Lower lobe of right lung (tissue), 2 donors: ENCODE measurements at regions not wholly inside any gene's neighbourhood (a gene's known extent, or its start where the extent isn't known, plus 50 kb on each side); places are given as distances from the start of the nearest gene placed in this dataset.

ENCODE experiments used
- ATAC-seq, 2 donors: fragments of 200-7000 bp; cut with Tn5 transposase; one replicate each; pipeline ENCODE4 v1.9.1; 2020 to 2022; ENCODE audit warnings: mild to moderate bottlenecking in 2 of 2, moderate library complexity in 2 of 2
- DNase-seq: peaks from one replicate; pipeline ENCODE4 v3.0.0-alpha.2; 2020
- H3K27ac ChIP-seq: fragments of 200-600 bp; one replicate; pipeline ENCODE4 v1.8.0; 2022
- H3K27me3 ChIP-seq: fragments of 200-600 bp; one replicate; pipeline ENCODE4 v1.8.0; 2022; ENCODE audit warnings: low read depth
- H3K36me3 ChIP-seq: fragments of 200-600 bp; one replicate; pipeline ENCODE4 v1.8.0; 2022; ENCODE audit warnings: mild to moderate bottlenecking
- H3K4me1 ChIP-seq: fragments of 200-600 bp; one replicate; pipeline ENCODE4 v1.8.0; 2022
- H3K4me3 ChIP-seq: fragments of 200-600 bp; one replicate; pipeline ENCODE4 v1.8.0; 2022; ENCODE audit warnings: mild to moderate bottlenecking
- H3K9me3 ChIP-seq: fragments of 200-600 bp; one replicate; pipeline ENCODE4 v1.8.0; 2022
- intact Hi-C: fragments of 100-400 bp; cut with DNase I; formaldehyde crosslinking; loops from one replicate; pipeline ENCODE4 v1.11.0; 2022
- TF ChIP-seq, protein P1 (sequence below): fragments of 200-600 bp; IDR thresholded peaks from one replicate; pipeline ENCODE4 v1.8.0; 2022; ENCODE audit warnings: antibody characterized with exemption, mild to moderate bottlenecking
- donor health status: DM: no; HTN: yes; CAD: no; lungs with severe emphysema.

- TF ChIP-seq, protein P1, sequence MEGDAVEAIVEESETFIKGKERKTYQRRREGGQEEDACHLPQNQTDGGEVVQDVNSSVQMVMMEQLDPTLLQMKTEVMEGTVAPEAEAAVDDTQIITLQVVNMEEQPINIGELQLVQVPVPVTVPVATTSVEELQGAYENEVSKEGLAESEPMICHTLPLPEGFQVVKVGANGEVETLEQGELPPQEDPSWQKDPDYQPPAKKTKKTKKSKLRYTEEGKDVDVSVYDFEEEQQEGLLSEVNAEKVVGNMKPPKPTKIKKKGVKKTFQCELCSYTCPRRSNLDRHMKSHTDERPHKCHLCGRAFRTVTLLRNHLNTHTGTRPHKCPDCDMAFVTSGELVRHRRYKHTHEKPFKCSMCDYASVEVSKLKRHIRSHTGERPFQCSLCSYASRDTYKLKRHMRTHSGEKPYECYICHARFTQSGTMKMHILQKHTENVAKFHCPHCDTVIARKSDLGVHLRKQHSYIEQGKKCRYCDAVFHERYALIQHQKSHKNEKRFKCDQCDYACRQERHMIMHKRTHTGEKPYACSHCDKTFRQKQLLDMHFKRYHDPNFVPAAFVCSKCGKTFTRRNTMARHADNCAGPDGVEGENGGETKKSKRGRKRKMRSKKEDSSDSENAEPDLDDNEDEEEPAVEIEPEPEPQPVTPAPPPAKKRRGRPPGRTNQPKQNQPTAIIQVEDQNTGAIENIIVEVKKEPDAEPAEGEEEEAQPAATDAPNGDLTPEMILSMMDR = no peak
- no peaks in the 10 kb centered on the region for H3K9me3 ChIP-seq
- ATAC-seq = no peak
Measured at GRCh38 chr1:81619156-81619555, 181.6 kb upstream of the ADGRL2 start.

DNA sequence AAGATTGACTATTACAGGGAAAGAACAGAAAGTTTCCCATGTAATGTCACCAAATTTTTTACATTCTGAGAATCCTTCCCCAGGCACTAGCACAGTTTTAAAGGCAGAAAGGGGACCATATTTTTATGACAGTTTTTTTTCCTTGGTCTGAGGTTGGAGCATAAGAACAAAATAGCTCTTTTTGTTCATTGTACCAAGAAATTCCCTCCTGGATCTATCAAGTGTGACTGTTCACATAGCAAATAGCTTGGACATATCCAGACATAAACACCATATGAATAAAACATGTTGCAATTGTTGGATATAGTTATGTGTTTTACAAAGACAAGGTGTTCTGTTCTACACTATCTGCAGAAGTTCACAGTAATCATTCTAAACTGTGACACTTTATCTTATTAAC is 182.4 kb upstream of the ADGRL2 start:
- intact Hi-C loops = no loop called here
- Histone ChIP-seq H3K27ac (no peak overlapping the region), H3K9me3 (no peaks in the 10 kb centered on the region), H3K27me3 (no peaks in the 10 kb centered on the region), H3K4me3 (no peak overlapping the region), H3K36me3 (no peaks in the 10 kb centered on the region), H3K4me1 (no peaks in the 10 kb centered on the region)
- ATAC-seq = no peak
- no peak for DNase-seq
- TF ChIP-seq, protein P1 = no peak

More at GRCh38 chr1:81619156-81619555, 181.6 kb upstream of the ADGRL2 start:
- Histone ChIP-seq H3K36me3 (no peaks in the 10 kb centered on the region), H3K4me1 (no peaks in the 10 kb centered on the region), H3K27ac (no peak overlapping the region), H3K27me3 (no peaks in the 10 kb centered on the region), H3K4me3 (no peak overlapping the region)
- no peak for DNase-seq
- intact Hi-C loops = no loop called here

- no peak overlapping the region for H3K27ac ChIP-seq
- ATAC-seq (no peak), DNase-seq (no peak)
- H3K4me3 ChIP-seq = no peak overlapping the region
- H3K27me3 ChIP-seq = no peaks in the 10 kb centered on the region
- intact Hi-C loops = no loop called here
- H3K9me3 ChIP-seq = no peaks in the 10 kb centered on the region
- TF ChIP-seq, protein P1 = no peak
- H3K36me3 ChIP-seq = no peaks in the 10 kb centered on the region
- H3K4me1 ChIP-seq = no peaks in the 10 kb centered on the region
Measured at GRCh38 chr1:81617308-81617967, 183.3 kb upstream of the ADGRL2 start.

- ATAC-seq (no peak), DNase-seq (no peak)
- Histone ChIP-seq H3K27ac (no peak overlapping the region), H3K27me3 (no peaks in the 10 kb centered on the region), H3K4me1 (no peaks in the 10 kb centered on the region), H3K4me3 (no peak overlapping the region), H3K36me3 (no peaks in the 10 kb centered on the region), H3K9me3 (no peaks in the 10 kb centered on the region)
- TF ChIP-seq, protein P1 = no peak
- intact Hi-C loops = no loop called here
Measured at GRCh38 chr1:81613803-81614202, 186.9 kb upstream of the ADGRL2 start.

- Histone ChIP-seq H3K4me3 (no peak overlapping the region), H3K4me1 (no peaks in the 10 kb centered on the region), H3K27ac (no peak overlapping the region), H3K36me3 (no peaks in the 10 kb centered on the region), H3K27me3 (no peaks in the 10 kb centered on the region), H3K9me3 (no peaks in the 10 kb centered on the region)
- TF ChIP-seq, protein P1 = no peak
- ATAC-seq (no peak), DNase-seq (no peak)
- intact Hi-C loops = no loop called here
Measured at GRCh38 chr1:81607924-81608323, 192.8 kb upstream of the ADGRL2 start.
